ENCODE measurements at regions not wholly inside any gene's neighbourhood (a gene's known extent, or its start where the extent isn't known, plus 50 kb on each side); places are given as distances from the start of the nearest gene placed in this dataset.

GRCh38 chr14:42407153-42407552 lies 800.5 kb downstream of the LRFN5 start:
- TF ChIP-seq CTCF (CRISPR knock-in tag; IDR thresholded peaks at IDR 0.05) (no peak), GTF2F1 (IDR thresholded peaks at IDR 0.05; ENCODE audit: low read length) (no peak), ARNT2 (CRISPR knock-in tag; IDR thresholded peaks at IDR 0.05; ENCODE audit: low read depth) (no peak)
